ENCODE measurements at regions not wholly inside any gene's neighbourhood (a gene's known extent, or its start where the extent isn't known, plus 50 kb on each side); places are given as distances from the start of the nearest gene placed in this dataset.

- no TSS peak for BruUV-seq (replicated peaks)
- DNase-seq = no peak
- no peaks in the 10 kb centered on the region for H3K27me3 ChIP-seq (replicated peaks; ENCODE audit: control insufficient read depth, insufficient read depth, low read length)
- peaks cover 30% of the 10 kb centered on the region for H3K4me1 ChIP-seq
- H3K4me3 Mint-ChIP-seq (ENCODE audit: unreplicated experiment) = no peak overlapping the region
- POLR2A ChIA-PET = no interaction called here
- intact Hi-C loops (cut with micrococcal nuclease; ENCODE audit: unreplicated experiment) = no loop called here
- no peaks in the 10 kb centered on the region for H3K9me3 Mint-ChIP-seq (ENCODE audit: unreplicated experiment)
- H3K4me3 ChIP-seq (ENCODE audit: low read depth, low read length) = no peak overlapping the region
- H3K27me3 Mint-ChIP-seq (ENCODE audit: insufficient read depth, unreplicated experiment) = no peaks in the 10 kb centered on the region
- H3K27ac Mint-ChIP-seq (ENCODE audit: unreplicated experiment) = no peak overlapping the region
- H3K36me3 Mint-ChIP-seq (ENCODE audit: insufficient read depth, unreplicated experiment) = no peaks in the 10 kb centered on the region
- no peaks in the 10 kb centered on the region for H3K9me3 ChIP-seq
- TF ChIP-seq CTCF (IDR thresholded peaks at IDR 0.05; ENCODE audit: insufficient read depth in 1 of 2, low read depth in 1 of 2, low read length in 1 of 2, severe bottlenecking in 1 of 2, unreplicated experiment in 1 of 2) = no peak
- H3K4me1 Mint-ChIP-seq (ENCODE audit: low read depth, unreplicated experiment) = peaks cover 40% of the 10 kb centered on the region
- CTCF ChIA-PET = no interaction called here
- H3K36me3 ChIP-seq (ENCODE audit: control insufficient read depth, insufficient read depth, low read length) = no peaks in the 10 kb centered on the region
Observed at GRCh38 chr11:91160661-91161060, 937.8 kb upstream of the CHORDC1 start.

- no TSS peak for BruUV-seq (replicated peaks)
- Histone ChIP-seq H3K4me3 (ENCODE audit: low read depth, low read length) (no peak overlapping the region), H3K27me3 (replicated peaks; ENCODE audit: control insufficient read depth, insufficient read depth, low read length) (no peaks in the 10 kb centered on the region), H3K4me1 (peaks cover 14% of the 10 kb centered on the region), H3K36me3 (ENCODE audit: control insufficient read depth, insufficient read depth, low read length) (no peaks in the 10 kb centered on the region), H3K9me3 (peaks cover 4% of the 10 kb centered on the region; the same call in 1 of the 2 replicates)
- ChIA-PET POLR2A (no interaction called here), CTCF (no interaction called here)
- peaks cover 27% of the 10 kb centered on the region for H3K4me1 Mint-ChIP-seq (ENCODE audit: low read depth, unreplicated experiment)
- H3K36me3 Mint-ChIP-seq (ENCODE audit: insufficient read depth, unreplicated experiment) = no peaks in the 10 kb centered on the region
- no peak for TF ChIP-seq CTCF (IDR thresholded peaks at IDR 0.05; ENCODE audit: insufficient read depth in 1 of 2, low read depth in 1 of 2, low read length in 1 of 2, severe bottlenecking in 1 of 2, unreplicated experiment in 1 of 2)
- H3K9me3 Mint-ChIP-seq (ENCODE audit: unreplicated experiment) = no peaks in the 10 kb centered on the region
- DNase-seq = no peak
- H3K27ac Mint-ChIP-seq (ENCODE audit: unreplicated experiment) = no peak overlapping the region
- intact Hi-C loops (cut with micrococcal nuclease; ENCODE audit: unreplicated experiment) = loop anchor here (5.0 kb wide), 1 partner anchor 1897 kb away; no protein-coding TSS in a partner anchor
- no peak overlapping the region for H3K4me3 Mint-ChIP-seq (ENCODE audit: unreplicated experiment)
- H3K27me3 Mint-ChIP-seq (ENCODE audit: insufficient read depth, unreplicated experiment) = no peaks in the 10 kb centered on the region
Observed at GRCh38 chr11:91158891-91159537, 936.2 kb upstream of the CHORDC1 start.

GRCh38 chr11:91158297-91158696 is 935.4 kb upstream of the CHORDC1 start:
- POLR2A ChIA-PET = no interaction called here
- intact Hi-C loops (cut with micrococcal nuclease; ENCODE audit: unreplicated experiment) = loop anchor here (5.0 kb wide), 1 partner anchor 1896 kb away; no protein-coding TSS in a partner anchor

More at GRCh38 chr11:91158297-91158696, 935.4 kb upstream of the CHORDC1 start:
- H3K27ac Mint-ChIP-seq (ENCODE audit: unreplicated experiment) = no peak overlapping the region
- H3K36me3 Mint-ChIP-seq (ENCODE audit: insufficient read depth, unreplicated experiment) = no peaks in the 10 kb centered on the region
- Histone ChIP-seq H3K36me3 (ENCODE audit: control insufficient read depth, insufficient read depth, low read length) (no peaks in the 10 kb centered on the region), H3K4me3 (ENCODE audit: low read depth, low read length) (no peak overlapping the region), H3K4me1 (peaks cover 7% of the 10 kb centered on the region), H3K9me3 (peaks cover 6% of the 10 kb centered on the region; the same call in 1 of the 2 replicates), H3K27me3 (replicated peaks; ENCODE audit: control insufficient read depth, insufficient read depth, low read length) (no peaks in the 10 kb centered on the region)
- H3K4me3 Mint-ChIP-seq (ENCODE audit: unreplicated experiment) = no peak overlapping the region
- DNase-seq = no peak
- H3K9me3 Mint-ChIP-seq (ENCODE audit: unreplicated experiment) = peaks cover 3% of the 10 kb centered on the region
- no peak for TF ChIP-seq CTCF (IDR thresholded peaks at IDR 0.05; ENCODE audit: insufficient read depth in 1 of 2, low read depth in 1 of 2, low read length in 1 of 2, severe bottlenecking in 1 of 2, unreplicated experiment in 1 of 2)
- BruUV-seq (replicated peaks) = no TSS peak
- peaks cover 19% of the 10 kb centered on the region for H3K4me1 Mint-ChIP-seq (ENCODE audit: low read depth, unreplicated experiment)
- CTCF ChIA-PET = no interaction called here
- no peaks in the 10 kb centered on the region for H3K27me3 Mint-ChIP-seq (ENCODE audit: insufficient read depth, unreplicated experiment)

All from Caco-2 (cell line).